GM21390 (cell line): ENCODE measurements at regions not wholly inside any gene's neighbourhood (a gene's known extent, or its start where the extent isn't known, plus 50 kb on each side); places are given as distances from the start of the nearest gene placed in this dataset.

Experiments
- ATAC-seq: cut with Tn5 transposase; IDR thresholded peaks from one replicate; pipeline ENCODE4 v1.9.1; 2021; ENCODE audit not compliant: unreplicated experiment

DNA sequence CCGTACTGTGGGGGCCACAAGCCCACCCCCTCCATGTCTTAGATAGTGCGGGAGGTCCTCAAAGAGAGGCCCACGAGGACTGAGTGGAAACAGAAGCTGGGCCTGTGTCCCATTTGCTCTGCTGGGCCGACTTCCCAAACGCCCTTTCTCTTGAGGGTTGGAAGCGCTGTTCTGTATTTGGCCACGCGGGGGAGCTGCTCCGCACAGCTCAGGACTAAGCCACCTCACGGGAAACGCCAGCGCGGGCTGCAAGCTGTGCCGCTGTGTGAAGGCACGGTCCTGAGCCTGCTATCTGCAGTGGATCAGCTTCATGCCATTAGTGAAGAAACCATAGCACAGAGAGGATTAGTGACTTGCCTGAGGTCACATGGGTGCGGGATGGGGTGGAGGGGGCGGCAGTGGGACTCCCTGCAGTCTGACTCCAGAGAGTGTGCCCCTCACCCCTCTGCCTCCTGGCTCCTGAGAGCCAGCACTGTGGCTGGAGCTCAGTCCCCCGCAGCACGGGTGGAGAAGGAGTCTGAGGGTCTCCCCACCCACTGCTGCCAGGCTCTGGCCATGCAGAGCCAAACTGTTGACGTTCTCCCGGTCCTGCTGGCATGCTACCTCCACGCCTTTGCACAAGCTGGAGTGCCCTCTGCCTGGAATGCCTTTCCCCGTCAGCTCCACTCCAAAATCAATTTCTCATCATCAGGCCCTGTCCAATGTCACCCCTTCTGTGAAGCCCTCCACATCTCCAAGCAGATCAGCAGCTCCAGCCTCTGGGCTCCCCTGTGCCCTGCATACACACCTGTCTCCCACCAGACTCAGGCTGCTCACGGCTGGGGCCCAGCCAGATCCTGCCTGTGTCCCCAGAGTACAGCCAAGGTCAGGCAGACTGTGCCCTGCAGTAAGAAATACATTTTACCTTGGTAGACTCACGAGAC is 51.5 kb upstream of the LRRC32 start:
- ATAC-seq: peak; percentile 63

DNA sequence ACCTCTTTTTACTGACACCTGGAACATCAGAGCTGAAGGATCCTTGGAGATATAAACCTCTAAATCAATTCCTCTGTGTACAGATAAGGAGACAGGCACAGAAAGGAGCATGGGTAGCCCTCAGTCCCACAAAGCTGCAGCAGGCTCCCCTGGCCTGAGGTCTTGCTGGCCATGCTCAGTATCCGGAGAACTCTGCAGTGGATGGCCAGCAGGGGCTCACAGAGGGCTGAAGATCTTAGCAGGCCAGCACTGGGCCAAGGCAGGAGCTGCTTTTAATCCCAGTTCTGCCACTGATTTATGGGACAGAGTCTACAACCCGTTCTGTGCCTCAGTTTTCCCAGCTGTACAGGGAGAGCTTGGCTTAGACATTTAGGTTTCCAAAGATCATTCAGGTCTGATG is 52.6 kb upstream of the LRRC32 start:
- ATAC-seq: no peak

DNA sequence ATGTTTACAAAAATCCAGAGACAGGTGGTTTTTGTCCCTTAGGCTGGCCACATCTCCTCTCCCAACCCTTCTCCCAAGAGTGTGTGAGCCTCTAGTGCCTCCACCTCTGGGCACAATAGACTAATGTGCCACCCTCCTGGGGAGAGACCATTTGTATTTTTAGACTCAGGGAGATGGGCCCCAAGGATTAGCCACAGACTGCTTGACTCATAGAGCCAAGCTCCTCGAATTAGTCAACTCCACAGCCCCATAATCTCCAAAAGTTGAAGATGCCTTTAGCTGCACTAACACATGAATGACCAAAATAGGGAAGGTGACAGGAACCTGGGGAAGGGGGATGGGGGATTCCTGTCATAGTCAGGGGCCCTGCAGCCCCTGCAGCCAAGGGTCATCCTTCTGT is 53.0 kb upstream of the LRRC32 start:
- no peak for ATAC-seq

DNA sequence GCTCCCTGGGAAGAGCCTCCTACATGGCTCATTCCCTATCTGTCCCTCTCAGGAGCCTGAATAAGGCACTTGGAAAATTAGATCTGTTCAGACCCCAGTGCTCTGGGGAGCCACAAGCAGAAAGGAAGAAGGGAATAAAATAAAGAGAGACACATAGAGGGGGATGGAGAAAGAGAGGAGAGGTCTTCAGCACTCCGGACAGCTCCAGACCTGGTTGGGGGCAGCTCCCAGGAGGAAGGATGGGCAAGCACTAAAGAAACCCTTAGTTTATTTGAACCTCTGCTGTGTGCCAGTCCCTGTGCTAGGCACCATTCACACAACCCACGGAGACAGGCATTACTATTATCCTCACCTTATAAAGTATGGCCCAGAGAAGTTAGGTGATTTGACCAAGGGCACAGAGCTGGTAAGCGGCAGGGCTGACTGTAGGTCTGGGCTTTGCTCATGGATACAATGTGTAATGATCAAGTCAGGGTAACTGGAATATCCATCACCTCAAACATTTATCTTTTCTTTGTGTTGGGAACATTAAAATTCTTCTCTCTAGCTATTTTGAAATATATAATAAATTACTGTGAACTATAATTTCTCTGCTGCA is 53.7 kb upstream of the LRRC32 start:
- no peak for ATAC-seq

DNA sequence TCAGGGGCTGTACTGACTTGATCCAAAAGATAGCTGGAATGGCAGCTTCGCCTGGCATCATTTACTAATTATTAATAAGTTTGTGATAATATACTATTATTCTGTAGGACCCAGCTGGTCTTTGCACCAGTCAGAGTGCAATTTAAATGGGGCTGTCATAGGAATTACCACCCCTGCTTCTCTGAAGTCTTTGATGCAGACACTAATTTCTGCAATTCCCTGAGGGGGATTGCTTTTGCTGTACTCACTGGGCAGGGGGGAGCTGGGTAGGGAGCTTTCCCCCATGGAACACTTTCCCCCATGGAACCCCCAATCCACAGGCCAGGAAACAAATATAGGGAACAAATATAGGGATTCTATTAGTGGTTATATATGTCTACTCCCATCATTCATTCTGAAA is 54.9 kb upstream of the TSKU start:
- ATAC-seq: no peak

DNA sequence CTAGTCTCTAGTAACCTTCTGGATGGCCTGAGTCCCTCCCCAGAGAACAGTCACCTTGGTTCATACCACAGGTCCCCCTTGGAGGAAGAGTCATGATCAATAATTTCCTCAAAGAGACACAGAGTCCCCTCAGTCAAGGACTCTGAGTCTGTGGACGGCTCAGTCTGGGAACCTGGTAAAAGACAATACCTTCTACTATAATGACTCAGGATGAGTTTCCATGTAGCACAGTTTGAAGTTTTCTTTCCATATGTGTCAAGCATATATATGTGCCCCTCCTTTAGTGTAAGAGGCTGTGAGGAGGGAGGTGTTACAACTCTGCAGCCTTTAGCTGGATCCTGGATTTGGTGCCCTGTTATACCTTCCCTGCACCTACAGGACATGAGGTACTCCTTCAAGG is 54.4 kb upstream of the TSKU start:
- ATAC-seq: no peak

DNA sequence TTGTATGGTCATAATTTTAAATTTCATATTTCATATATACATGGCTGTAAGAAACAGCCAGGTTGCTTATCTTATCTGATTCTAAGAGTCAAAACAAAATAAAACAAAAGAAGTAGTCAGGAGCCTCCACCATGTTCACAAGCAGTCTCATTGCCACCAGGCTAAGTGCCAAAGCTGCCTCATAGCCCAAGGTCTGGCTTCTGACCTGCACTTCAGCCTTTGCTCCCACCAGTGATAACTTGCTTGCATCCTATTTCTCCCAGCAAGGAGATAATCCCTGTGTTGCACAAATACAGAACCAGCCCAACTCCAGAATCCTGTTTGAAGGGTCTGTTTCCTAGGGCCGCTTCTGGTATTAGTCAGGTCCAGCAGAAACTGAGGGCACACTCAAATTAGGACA is 53.9 kb upstream of the TSKU start:
- ATAC-seq: no peak

DNA sequence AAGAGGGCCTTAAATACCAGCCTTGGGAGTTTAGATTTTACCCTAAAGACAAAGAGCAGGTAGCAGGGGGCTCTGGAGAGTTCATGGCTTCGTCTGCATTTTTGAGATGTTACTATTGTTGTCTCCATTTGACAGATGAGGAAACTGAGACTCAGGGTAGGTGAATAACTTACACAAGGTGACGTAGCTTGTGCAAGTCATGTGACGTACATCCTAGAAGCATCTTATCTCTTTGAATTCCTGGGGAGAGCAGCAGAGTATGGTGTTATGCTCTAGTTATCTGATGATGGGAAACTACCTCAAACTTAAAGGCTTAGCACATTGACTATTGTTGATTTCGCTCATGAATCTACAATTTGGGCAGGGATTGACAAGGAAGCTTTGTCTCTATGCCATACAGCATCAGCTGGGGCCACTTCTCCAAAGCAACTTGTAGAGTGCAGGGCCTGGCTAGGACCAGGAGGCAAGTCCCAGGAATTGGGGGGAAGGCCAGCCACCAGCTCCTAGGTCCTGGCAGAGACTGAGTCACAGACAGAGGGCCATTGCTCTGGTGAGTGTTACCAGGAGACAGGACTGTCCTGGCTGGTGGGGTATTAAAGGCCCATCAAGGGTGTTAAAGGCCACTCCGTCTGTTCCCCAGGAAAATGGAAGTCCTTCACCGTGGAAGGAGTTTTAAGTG is 52.1 kb upstream of the TSKU start:
- no peak for ATAC-seq

DNA sequence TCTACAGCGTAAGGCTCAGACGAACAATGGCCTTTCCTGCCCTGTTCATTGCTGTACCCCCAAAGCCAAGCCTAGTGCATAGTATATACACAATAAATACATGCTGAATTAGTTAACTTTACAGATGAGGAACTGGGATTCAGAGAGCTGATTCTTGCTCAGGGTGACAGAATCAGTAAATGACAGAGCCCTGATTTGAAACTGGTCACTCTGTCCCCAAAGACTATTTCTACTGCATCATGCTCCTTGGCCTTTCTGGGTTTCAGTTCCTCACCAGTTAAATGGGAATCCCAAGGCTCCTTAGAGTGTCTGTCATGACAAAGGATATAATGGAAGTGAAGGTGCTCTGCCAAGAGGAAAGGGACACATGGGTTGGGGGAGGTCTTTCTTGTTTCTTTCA is 50.5 kb upstream of the TSKU start:
- ATAC-seq: no peak
